Adrenal gland (tissue), 9 donors: ENCODE measurements at regions not wholly inside any gene's neighbourhood (a gene's known extent, or its start where the extent isn't known, plus 50 kb on each side); places are given as distances from the start of the nearest gene placed in this dataset.

Experiments used
- DNase-seq, 7 donors: peaks; one replicate each; pipeline ENCODE4 v3.0.0-alpha.2; 2019 to 2020
- H3K27ac ChIP-seq, 5 donors: fragments of 200-600 bp; sonication (generic) in 4 of 5; 1 replicate in 3 of 5; 2 replicates in 2 of 5; pipeline versions ENCODE4 v1.5.1 to v1.8.0; 2016 to 2020; ENCODE audit warnings: mild to moderate bottlenecking in 1 of 5
- H3K27me3 ChIP-seq: fragments of 200-600 bp; 2 replicates; pipeline ENCODE4 v1.8.0; 2021
- H3K36me3 ChIP-seq, 2 donors: fragments of 200-600 bp; replicated peaks in 1 of 2; 1 replicate in 1 of 2; 2 replicates in 1 of 2; pipeline versions ENCODE4 v1.5.1 to v1.8.0; 2018 to 2022
- H3K4me1 ChIP-seq, 2 donors: fragments of 200-600 bp; replicated peaks in 1 of 2; 1 replicate in 1 of 2; 2 replicates in 1 of 2; pipeline versions ENCODE4 v1.5.1 to v1.8.0; 2018 to 2021
- H3K4me3 ChIP-seq, 4 donors: fragments of 200-600 bp; sonication (generic) in 3 of 4; one replicate each; pipeline ENCODE4 v1.5.1; 2016 to 2018
- H3K9me3 ChIP-seq, 3 donors: fragments of 200-600 bp; sonication (generic) in 1 of 3; replicated peaks in 1 of 3; 1 replicate in 2 of 3; 2 replicates in 1 of 3; pipeline versions ENCODE4 v1.5.1 to v1.8.0; 2016 to 2021
- POLR2A ChIP-seq, 2 donors: fragments of 450-650 bp; IDR thresholded peaks; one replicate each; pipeline ENCODE4 v1.6.1; 2017; ENCODE audit warnings: antibody characterized with exemption in 2 of 2, mild to moderate bottlenecking in 2 of 2, moderate library complexity in 1 of 2
- WGBS, 4 donors: extraction: QIAGEN DNeasy Blood & Tissue Kit in 2 of 4; methylation state at CpG; one replicate each; pipeline versions ENCODE4 v1.1.5 to v1.1.7; 2013 to 2017; 5-methylcytosine and 5-hydroxymethylcytosine counted together
- intact Hi-C, 2 donors: fragments of 100-400 bp; cut with DNase I; formaldehyde crosslinking; loops; one replicate each; pipeline versions ENCODE4 v1.14.1 to v1.15.0; 2022 to 2023
- TF ChIP-seq, protein P1 (sequence below), 6 experiments: fragments of 450-650 bp in 4 of 6; fragments of 200-600 bp in 2 of 6; sonication (generic) in 1 of 6; IDR thresholded peaks; 1 replicate in 5 of 6; 2 replicates in 1 of 6; pipeline versions ENCODE4 v1.5.1 to v1.8.0; 2016 to 2021; ENCODE audit warnings: antibody characterized with exemption in 6 of 6, mild to moderate bottlenecking in 2 of 6, moderate library complexity in 1 of 6
- donor health status: healthy with polysubstance abuse.
- donor health status: Bipolar disorder and iron deficiency.
- donor health status: DM: yes; HTN: yes; CAD: no.
- donor health status: DM: no; HTN: no; CAD: no.
- donor health status: DM: no; HTN: no; CAD: no.

DNA sequence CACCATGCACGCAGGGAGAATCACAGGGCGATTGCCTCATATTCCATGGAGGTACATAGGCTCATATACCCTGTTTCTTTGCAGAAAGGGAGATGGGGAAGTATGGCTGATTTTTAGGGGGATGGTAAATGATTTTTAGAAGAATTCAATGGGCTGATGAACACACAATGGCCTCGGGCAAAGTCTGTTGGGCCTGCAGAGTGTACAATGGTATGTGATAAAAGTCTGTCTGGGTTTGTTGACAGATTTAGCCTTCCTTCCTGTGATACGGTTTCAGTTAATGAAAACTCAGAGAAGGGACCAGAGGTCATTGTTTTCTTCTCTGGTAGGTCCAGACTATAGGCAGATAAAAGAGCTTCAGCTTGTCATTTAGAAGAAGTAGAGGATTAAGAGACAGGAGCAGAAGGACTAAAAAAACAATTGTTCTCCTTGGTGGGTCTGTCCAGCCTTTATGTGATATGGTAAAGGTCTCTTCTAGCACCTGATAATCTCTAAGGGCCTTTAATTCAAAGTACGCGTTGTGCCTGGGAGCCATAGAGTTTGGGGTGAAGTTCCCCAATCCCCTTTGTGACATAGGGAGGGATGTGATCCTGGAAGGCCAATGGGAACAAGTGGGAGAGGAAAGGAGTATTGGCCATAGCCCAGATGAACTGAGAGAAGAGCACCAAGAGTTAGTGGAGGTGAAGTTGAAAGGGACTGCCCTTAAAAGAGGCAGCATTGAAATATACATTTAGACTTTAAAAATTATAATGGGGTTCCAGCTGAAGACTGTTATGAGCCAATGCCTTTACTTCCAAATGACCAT, 107.5 kb upstream of the SERPINE2 start:
- WGBS, 4 donors = 81 to 87% (median 83%) methylated on average over 6 of the region's 6 CpGs
- H3K36me3 ChIP-seq = no peaks in the 10 kb centered on the region
- TF ChIP-seq, protein P1, sequence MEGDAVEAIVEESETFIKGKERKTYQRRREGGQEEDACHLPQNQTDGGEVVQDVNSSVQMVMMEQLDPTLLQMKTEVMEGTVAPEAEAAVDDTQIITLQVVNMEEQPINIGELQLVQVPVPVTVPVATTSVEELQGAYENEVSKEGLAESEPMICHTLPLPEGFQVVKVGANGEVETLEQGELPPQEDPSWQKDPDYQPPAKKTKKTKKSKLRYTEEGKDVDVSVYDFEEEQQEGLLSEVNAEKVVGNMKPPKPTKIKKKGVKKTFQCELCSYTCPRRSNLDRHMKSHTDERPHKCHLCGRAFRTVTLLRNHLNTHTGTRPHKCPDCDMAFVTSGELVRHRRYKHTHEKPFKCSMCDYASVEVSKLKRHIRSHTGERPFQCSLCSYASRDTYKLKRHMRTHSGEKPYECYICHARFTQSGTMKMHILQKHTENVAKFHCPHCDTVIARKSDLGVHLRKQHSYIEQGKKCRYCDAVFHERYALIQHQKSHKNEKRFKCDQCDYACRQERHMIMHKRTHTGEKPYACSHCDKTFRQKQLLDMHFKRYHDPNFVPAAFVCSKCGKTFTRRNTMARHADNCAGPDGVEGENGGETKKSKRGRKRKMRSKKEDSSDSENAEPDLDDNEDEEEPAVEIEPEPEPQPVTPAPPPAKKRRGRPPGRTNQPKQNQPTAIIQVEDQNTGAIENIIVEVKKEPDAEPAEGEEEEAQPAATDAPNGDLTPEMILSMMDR (IDR thresholded peaks at IDR 0.05) = no peak
- TF ChIP-seq POLR2A (IDR thresholded peaks at IDR 0.05) = no peak
- H3K27me3 ChIP-seq = no peaks in the 10 kb centered on the region
- no peaks in the 10 kb centered on the region for H3K9me3 ChIP-seq
- no peak overlapping the region for H3K27ac ChIP-seq
- DNase-seq = no peak
- peaks cover 0 to 9% of the 10 kb centered on the region in 2 donors for H3K4me1 ChIP-seq
- H3K4me3 ChIP-seq = no peak overlapping the region
- intact Hi-C loops = no loop called here

DNA sequence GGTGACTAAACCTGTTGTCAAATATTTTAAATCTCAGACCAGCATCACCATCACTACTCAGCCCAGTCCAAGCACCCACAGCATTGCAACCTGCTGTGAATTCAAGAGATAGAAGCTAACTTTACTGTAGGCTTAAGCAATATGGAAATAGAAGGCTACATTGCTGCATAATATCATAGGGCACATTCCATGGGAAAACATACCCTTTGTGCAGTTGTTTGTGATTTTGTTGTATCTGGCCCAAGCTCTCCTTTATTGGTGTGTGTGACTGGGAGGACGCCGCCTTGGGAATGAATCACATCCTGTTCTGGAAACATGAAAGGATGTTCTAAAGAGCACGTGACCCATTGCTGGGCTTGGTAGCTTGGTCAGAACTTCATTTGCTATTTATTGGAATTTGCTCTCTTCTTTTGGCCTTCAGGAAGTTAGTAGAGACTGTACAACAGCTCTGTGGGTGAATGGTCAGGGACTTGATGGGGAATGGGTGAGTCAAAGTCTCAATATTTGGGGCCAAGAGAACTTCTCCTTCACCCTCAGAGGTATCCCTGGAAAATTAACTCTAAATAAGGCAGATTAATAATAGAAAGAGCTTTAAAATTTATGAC, 106.8 kb upstream of the SERPINE2 start:
- peaks cover 0 to 9% of the 10 kb centered on the region in 2 donors for H3K4me1 ChIP-seq
- no peak overlapping the region for H3K27ac ChIP-seq
- no peak for TF ChIP-seq POLR2A (IDR thresholded peaks at IDR 0.05)
- TF ChIP-seq, protein P1 (IDR thresholded peaks at IDR 0.05) = no peak
- H3K27me3 ChIP-seq = no peaks in the 10 kb centered on the region
- no peaks in the 10 kb centered on the region for H3K9me3 ChIP-seq
- 49 to 62% (median 52%) methylated on average over 3 of the region's 3 CpGs for WGBS, 4 donors
- DNase-seq = peak in 1 of 7 donors; percentile 15
- intact Hi-C loops = no loop called here
- no peaks in the 10 kb centered on the region for H3K36me3 ChIP-seq
- H3K4me3 ChIP-seq = no peak overlapping the region

DNA sequence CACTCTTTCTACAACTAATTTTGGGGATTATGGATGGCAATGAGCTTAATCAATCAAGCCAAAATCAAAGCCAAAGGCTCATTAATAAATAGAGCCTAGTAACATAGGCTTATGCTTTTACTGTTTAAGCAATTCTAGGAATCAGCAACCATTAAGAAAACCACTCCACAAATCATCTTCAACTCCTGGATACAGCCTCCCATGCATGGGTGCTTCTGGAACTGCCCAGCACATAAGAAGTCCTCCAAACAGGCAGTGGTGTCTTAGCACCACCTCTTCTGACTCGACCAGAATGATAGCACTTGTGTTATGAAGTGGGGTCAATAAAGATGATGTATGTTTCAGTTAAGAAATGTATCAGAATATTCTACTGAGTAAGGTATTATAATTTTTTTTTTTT, 104.4 kb upstream of the SERPINE2 start:
- H3K4me1 ChIP-seq = peaks cover 0 to 9% of the 10 kb centered on the region in 2 donors
- H3K4me3 ChIP-seq = no peak overlapping the region
- H3K27ac ChIP-seq = no peak overlapping the region
- TF ChIP-seq, protein P1 (IDR thresholded peaks at IDR 0.05) = no peak
- no peak for TF ChIP-seq POLR2A (IDR thresholded peaks at IDR 0.05)
- no peaks in the 10 kb centered on the region for H3K27me3 ChIP-seq
- 73 to 92% (median 78%) methylated on average over 1 of the region's 1 CpG for WGBS, 4 donors
- intact Hi-C loops = no loop called here
- no peak for DNase-seq
- no peaks in the 10 kb centered on the region for H3K36me3 ChIP-seq
- no peaks in the 10 kb centered on the region for H3K9me3 ChIP-seq

DNA sequence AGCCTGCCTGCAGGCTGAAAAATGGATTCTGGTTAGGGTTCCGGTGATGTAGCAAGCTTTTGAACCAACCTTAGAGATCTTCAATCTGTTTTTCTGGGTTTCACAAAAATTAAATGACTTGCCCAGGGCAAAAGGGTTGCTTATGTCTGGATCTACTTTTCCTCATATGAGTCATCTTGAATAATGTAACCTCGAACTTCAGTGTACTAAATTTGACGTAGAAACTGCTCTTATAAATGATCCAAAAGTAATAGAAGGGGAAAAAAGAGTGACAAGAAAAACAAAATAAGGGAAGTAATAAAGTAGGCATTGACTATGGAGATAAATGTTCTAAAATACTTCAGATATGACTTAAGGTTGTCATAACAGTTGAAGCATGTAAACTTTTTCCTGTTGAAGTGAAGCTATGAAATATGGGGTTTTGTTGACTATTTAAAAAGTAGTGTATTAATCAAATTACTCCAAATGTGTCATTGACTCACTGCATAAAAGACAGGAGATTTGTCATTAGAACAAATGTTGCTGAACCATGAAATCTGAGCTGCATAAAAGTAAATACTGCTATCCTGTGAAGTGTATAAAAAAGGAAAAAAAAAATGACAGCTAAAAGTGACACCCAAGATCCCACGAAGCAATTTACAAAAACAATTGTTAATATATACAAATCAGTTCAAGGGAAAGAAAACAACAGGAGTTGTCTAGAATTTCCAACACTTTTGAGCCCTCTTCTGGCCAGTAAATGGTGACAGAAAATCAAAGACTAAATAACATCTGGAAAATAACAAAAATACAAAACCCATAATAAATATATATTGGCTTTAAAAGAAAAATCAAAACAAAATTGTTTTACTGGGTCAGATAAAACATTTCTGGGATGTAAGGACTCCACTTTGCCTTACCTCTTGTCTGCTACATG, 103.6 kb upstream of the SERPINE2 start:
- WGBS, 4 donors = 21 to 24% (median 21%) methylated on average over 4 of the region's 4 CpGs
- H3K36me3 ChIP-seq = no peaks in the 10 kb centered on the region
- H3K4me3 ChIP-seq = no peak overlapping the region
- no peaks in the 10 kb centered on the region for H3K27me3 ChIP-seq
- peaks cover 0 to 9% of the 10 kb centered on the region in 2 donors for H3K4me1 ChIP-seq
- H3K27ac ChIP-seq = no peak overlapping the region
- no peaks in the 10 kb centered on the region for H3K9me3 ChIP-seq
- intact Hi-C loops = no loop called here
- DNase-seq = no peak
- TF ChIP-seq POLR2A (IDR thresholded peaks at IDR 0.05) = no peak
- TF ChIP-seq, protein P1 (IDR thresholded peaks at IDR 0.05) = no peak
